ENCODE measurements at regions not wholly inside any gene's neighbourhood (a gene's known extent, or its start where the extent isn't known, plus 50 kb on each side); places are given as distances from the start of the nearest gene placed in this dataset.
A peak's percentile ranks its signal among the peaks of the same experiment; 100 is the strongest.

GRCh38 chr6:119608994-119609393 lies 259.4 kb upstream of the MAN1A1 start:
- CTCF ChIA-PET, result no interaction called here
- TF ChIP-seq, protein P1, sequence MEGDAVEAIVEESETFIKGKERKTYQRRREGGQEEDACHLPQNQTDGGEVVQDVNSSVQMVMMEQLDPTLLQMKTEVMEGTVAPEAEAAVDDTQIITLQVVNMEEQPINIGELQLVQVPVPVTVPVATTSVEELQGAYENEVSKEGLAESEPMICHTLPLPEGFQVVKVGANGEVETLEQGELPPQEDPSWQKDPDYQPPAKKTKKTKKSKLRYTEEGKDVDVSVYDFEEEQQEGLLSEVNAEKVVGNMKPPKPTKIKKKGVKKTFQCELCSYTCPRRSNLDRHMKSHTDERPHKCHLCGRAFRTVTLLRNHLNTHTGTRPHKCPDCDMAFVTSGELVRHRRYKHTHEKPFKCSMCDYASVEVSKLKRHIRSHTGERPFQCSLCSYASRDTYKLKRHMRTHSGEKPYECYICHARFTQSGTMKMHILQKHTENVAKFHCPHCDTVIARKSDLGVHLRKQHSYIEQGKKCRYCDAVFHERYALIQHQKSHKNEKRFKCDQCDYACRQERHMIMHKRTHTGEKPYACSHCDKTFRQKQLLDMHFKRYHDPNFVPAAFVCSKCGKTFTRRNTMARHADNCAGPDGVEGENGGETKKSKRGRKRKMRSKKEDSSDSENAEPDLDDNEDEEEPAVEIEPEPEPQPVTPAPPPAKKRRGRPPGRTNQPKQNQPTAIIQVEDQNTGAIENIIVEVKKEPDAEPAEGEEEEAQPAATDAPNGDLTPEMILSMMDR (IDR thresholded peaks at IDR 0.05; ENCODE audit: insufficient read depth, low read length, missing control alignments), result no peak
- no peak for DNase-seq (ENCODE audit: low read depth, low spot score)
- no peak overlapping the region for H3K4me3 ChIP-seq (ENCODE audit: low read depth, low read length)
- POLR2A ChIA-PET, result no interaction called here

- POLR2A ChIA-PET, result no interaction called here
These were observed 254.6 kb upstream of the MAN1A1 start for GRCh38 chr6:119604124-119604523.

GRCh38 chr6:119603501-119603900 lies 253.9 kb upstream of the MAN1A1 start:
- TF ChIP-seq, protein P1 (IDR thresholded peaks at IDR 0.05; ENCODE audit: insufficient read depth, low read length, missing control alignments), result no peak
- no peak for DNase-seq (ENCODE audit: low read depth, low spot score)
- POLR2A ChIA-PET, result no interaction called here
- H3K4me3 ChIP-seq (ENCODE audit: low read depth, low read length), result no peak overlapping the region
- CTCF ChIA-PET, result interaction anchor here (1.5 to 2.6 kb wide), 3 partner anchors 9 to 253 kb away, joined by 3 to 10 read pairs (median 4); no protein-coding TSS in a partner anchor

More at GRCh38 chr6:119604124-119604523, 254.6 kb upstream of the MAN1A1 start:
- TF ChIP-seq, protein P1 (IDR thresholded peaks at IDR 0.05; ENCODE audit: insufficient read depth, low read length, missing control alignments), result no peak
- DNase-seq (ENCODE audit: low read depth, low spot score), result no peak
- H3K4me3 ChIP-seq (ENCODE audit: low read depth, low read length), result no peak overlapping the region
- CTCF ChIA-PET, result interaction anchor here (1.5 to 2.6 kb wide), 3 partner anchors 9 to 253 kb away, joined by 3 to 10 read pairs (median 4); no protein-coding TSS in a partner anchor

DNA sequence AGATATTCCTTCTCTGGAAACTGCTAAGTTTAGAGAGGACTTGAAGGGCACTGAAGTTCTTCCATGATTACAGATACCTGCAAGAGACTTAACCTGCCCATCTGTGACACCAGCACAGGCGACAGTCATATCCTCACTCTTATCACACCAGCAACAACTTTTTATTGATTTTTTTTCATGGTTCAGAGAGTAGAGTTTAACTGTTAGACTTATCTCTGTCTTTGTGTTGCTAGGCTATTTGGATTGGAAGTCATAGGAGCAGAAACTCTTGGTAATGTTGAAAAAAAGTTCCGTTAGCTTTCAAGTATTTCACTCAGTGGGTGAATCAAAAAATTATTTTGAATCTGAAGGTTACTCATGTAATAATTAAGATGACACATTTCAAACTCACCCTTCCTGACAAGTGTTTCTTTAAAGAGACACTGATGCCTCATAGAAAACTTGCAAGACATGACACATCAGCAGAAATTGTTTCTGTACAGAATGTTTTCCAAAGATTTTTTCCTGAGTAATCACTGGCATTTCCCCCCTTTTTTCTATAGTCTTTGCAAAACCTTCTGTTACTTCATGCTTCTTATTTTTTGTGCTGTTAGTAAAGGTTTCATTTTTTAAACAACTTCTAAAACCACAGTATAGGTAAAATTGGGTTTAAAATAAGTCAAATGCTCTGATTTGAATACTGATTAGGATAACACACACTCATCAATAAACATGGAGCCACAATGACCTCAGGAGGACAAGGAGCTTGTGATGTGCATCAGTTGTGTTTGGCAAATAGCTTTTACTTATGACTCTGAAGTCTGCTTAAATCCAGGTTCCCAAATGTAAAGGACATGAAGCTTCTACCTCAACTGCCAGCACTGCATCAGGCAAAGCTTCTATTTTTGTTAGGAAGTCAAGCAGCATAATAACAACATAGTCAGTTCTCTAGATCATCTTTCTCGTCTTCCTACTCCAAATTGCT lies 252.9 kb upstream of the MAN1A1 start:
- TF ChIP-seq, protein P1 (IDR thresholded peaks at IDR 0.05; ENCODE audit: insufficient read depth, low read length, missing control alignments), result no peak
- H3K4me3 ChIP-seq (ENCODE audit: low read depth, low read length), result no peak overlapping the region
- peak; percentile 53 for DNase-seq (ENCODE audit: low read depth, low spot score)
- ChIA-PET CTCF (interaction anchor here (1.5 to 2.6 kb wide), 2 partner anchors 10 to 27 kb away, joined by 3 to 10 read pairs; no protein-coding TSS in a partner anchor), POLR2A (no interaction called here)

- CTCF ChIA-PET, result no interaction called here
- TF ChIP-seq, protein P1 (IDR thresholded peaks at IDR 0.05; ENCODE audit: insufficient read depth, low read length, missing control alignments), result no peak
- no peak overlapping the region for H3K4me3 ChIP-seq (ENCODE audit: low read depth, low read length)
- POLR2A ChIA-PET, result no interaction called here
- DNase-seq (ENCODE audit: low read depth, low spot score), result no peak
These were observed 249.3 kb upstream of the MAN1A1 start for GRCh38 chr6:119598883-119599282.

- CTCF ChIA-PET, result no interaction called here
- no peak overlapping the region for H3K4me3 ChIP-seq (ENCODE audit: low read depth, low read length)
- no peak for DNase-seq (ENCODE audit: low read depth, low spot score)
- TF ChIP-seq, protein P1 (IDR thresholded peaks at IDR 0.05; ENCODE audit: insufficient read depth, low read length, missing control alignments), result no peak
- POLR2A ChIA-PET, result no interaction called here
These were observed 245.3 kb upstream of the MAN1A1 start for GRCh38 chr6:119594907-119595306.

All from AG04449 (cell line).